AG04450 (cell line): ENCODE measurements at regions not wholly inside any gene's neighbourhood (a gene's known extent, or its start where the extent isn't known, plus 50 kb on each side); places are given as distances from the start of the nearest gene placed in this dataset.

Source experiments
- CTCF ChIA-PET: fragments of 300-600, 350-600 bp; formaldehyde crosslinking; extraction: SDS; loops from one replicate; lab custom pipeline; 2022; ENCODE audit warnings: antibody characterized with exemption, inconsistent platforms; lab: Charles Lee
- POLR2A ChIA-PET: fragments of 350-600 bp; formaldehyde crosslinking; extraction: SDS; loops from one replicate; lab custom pipeline; 2021; ENCODE audit warnings: antibody characterized with exemption, inconsistent platforms; lab: Yijun Ruan, JAX
- DNase-seq: peaks from one replicate; pipeline ENCODE4 v3.0.0-alpha.2; 2011; ENCODE audit warnings: low read depth, low spot score
- H3K27ac ChIP-seq: one replicate; pipeline ENCODE4 v1.5.1; 2012; ENCODE audit warnings: low read depth, low read length, control low read depth
- H3K27me3 ChIP-seq: one replicate; pipeline ENCODE4 v1.6.0; 2012; ENCODE audit warnings: low read length; ENCODE audit not compliant: control insufficient read depth, insufficient read depth
- H3K4me3 ChIP-seq: 2 replicates; pipeline ENCODE4 v1.5.1; 2011; ENCODE audit warnings: mild to moderate bottlenecking, low read depth, low read length, control low read depth
- H3K9me3 ChIP-seq: 2 replicates; pipeline ENCODE4 v1.5.1; 2012; ENCODE audit warnings: low read length; ENCODE audit not compliant: control insufficient read depth, insufficient read depth
- TF ChIP-seq, protein P1 (sequence below): IDR thresholded peaks from 2 replicates; pipeline ENCODE4 v1.5.1; 2011; ENCODE audit warnings: low read depth, low read length, control low read depth, inconsistent platforms

DNA sequence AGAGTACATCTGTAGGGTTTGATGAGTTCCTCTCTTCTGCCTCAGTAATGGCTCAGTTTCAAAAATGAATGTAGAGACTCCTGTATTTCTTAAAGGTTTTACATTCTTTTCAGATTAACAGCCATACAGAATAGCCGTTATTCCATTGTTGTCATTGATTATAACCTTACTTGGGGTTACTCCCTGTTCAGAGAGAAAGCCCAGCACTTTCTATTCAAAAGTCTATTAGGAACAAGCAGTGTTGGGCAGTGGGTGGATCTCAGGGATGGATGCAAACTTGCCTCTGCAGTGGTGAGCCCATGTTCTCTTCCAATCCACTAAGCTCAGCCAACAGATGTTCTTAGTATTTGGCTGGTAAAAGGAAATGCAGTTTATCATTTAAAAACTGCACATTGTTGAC, 342.6 kb upstream of the E2F7 start:
- Histone ChIP-seq H3K4me3 (no peak overlapping the region), H3K9me3 (no peaks in the 10 kb centered on the region), H3K27ac (no peak overlapping the region), H3K27me3 (no peaks in the 10 kb centered on the region)
- TF ChIP-seq, protein P1, sequence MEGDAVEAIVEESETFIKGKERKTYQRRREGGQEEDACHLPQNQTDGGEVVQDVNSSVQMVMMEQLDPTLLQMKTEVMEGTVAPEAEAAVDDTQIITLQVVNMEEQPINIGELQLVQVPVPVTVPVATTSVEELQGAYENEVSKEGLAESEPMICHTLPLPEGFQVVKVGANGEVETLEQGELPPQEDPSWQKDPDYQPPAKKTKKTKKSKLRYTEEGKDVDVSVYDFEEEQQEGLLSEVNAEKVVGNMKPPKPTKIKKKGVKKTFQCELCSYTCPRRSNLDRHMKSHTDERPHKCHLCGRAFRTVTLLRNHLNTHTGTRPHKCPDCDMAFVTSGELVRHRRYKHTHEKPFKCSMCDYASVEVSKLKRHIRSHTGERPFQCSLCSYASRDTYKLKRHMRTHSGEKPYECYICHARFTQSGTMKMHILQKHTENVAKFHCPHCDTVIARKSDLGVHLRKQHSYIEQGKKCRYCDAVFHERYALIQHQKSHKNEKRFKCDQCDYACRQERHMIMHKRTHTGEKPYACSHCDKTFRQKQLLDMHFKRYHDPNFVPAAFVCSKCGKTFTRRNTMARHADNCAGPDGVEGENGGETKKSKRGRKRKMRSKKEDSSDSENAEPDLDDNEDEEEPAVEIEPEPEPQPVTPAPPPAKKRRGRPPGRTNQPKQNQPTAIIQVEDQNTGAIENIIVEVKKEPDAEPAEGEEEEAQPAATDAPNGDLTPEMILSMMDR, result no peak
- no peak for DNase-seq
- ChIA-PET CTCF (interaction anchor here (1.1 kb wide), 1 partner anchor 256 kb away, joined by 3 read pairs; no protein-coding TSS in a partner anchor), POLR2A (no interaction called here)

DNA sequence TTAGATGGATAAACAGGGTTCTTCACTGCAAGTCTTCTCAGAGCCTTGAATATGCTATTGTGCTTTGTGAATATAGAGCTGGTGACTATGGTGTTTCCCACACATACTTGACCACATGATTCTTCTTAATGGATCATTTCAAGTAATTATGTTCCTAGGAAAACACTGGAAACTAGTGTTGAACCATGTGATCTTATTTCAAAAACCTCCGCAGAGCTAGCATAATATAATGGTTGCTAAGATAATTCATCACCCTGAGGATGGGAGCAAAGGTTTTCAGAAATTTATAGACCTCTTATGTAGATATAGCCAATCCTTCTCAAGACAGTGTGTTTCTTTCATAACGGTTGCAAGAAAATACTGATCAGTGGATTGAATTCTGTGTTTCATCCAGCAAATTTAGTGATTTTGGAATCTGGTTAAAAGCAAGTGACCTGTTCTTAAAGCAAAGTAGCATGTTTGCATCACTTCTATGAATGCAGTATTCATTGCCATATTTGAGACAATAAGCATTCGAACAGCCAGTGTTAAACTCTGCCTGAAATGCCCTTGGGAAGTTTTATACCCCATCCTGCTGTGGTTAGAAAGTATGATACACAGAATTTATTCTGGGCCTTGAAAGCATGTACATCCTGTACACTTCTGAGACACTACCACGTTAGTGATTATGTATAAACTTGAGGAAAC, 341.0 kb upstream of the E2F7 start:
- H3K9me3 ChIP-seq, result no peaks in the 10 kb centered on the region
- CTCF ChIA-PET, result no interaction called here
- TF ChIP-seq, protein P1, result no peak
- DNase-seq, result no peak
- H3K27ac ChIP-seq, result no peak overlapping the region
- no peak overlapping the region for H3K4me3 ChIP-seq
- POLR2A ChIA-PET, result no interaction called here
- no peaks in the 10 kb centered on the region for H3K27me3 ChIP-seq

DNA sequence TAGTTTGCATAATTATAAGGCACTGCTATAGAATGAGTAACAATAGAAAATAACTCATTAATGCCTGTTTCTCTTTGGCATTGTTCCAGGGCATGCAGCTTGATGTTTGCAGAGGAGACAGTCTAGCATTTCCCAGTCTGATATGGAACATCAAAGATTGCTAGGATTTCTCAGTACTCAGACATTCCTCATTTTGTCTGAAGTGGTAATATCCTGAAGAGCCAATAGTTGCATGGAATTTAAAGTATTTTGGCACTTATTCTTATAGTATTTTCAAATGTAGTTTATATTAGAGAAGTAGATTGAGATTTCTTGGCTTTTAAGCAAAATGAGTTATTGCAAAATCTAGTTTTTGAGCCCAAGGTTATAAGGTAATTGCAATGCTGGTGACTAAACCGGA, 337.3 kb upstream of the E2F7 start:
- Histone ChIP-seq H3K9me3 (no peaks in the 10 kb centered on the region), H3K27me3 (no peaks in the 10 kb centered on the region), H3K27ac (no peak overlapping the region), H3K4me3 (no peak overlapping the region)
- CTCF ChIA-PET, result interaction anchor here (0.9 kb wide), 1 partner anchor 26 kb away, joined by 3 read pairs; no protein-coding TSS in a partner anchor
- DNase-seq, result no peak
- TF ChIP-seq, protein P1, result no peak
- POLR2A ChIA-PET, result no interaction called here

DNA sequence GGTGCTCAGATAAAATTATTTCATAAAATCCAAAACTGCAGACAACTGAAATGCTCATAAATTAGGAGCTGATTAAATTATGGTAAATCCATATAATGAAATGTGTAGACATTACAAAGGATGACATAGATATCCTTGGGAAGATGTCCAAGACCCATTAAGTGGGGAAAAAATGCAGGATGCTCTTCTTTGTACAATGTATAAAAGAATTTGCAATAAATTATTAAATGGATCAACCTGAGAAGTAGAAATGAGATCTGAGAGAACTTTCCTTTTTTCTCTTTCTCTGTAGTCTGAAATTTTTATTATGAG, 336.4 kb upstream of the E2F7 start:
- Histone ChIP-seq H3K4me3 (no peak overlapping the region), H3K27me3 (no peaks in the 10 kb centered on the region), H3K27ac (no peak overlapping the region), H3K9me3 (no peaks in the 10 kb centered on the region)
- ChIA-PET POLR2A (no interaction called here), CTCF (interaction anchor here (0.9 kb wide), 1 partner anchor 27 kb away, joined by 3 read pairs; no protein-coding TSS in a partner anchor)
- TF ChIP-seq, protein P1, result no peak
- DNase-seq, result no peak

DNA sequence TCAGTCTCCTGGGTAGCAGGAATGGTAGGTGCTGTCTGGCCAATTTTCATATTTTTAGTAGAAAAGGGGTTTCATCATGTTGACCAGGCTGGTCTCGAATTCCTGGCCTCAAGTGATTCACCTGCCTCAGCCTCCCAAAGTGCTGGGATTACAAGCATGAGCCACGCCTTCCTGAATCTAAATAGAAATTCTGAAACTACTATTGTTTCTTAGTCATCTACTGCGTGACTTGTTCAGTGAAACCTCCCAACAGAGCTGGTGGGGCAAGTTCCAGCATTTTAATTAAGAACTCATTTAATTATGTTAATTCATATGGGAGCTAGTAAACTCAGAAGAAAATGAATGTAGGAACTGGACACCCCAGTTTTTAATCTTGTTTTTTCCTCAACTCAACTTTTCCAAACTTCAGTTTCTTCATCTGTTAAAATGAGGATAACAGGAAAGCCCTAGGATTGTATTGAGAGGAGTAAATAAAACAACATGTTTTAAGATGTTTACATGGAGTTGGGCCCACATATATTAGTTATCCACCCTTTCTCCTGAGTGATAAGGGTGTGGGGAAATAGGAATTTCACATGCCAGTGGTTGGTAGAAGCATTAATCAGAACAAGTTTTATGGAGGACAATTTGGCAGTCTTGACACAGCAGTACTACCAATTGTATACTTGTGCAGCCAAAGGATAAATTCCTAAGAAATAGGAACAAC, 335.8 kb upstream of the E2F7 start:
- TF ChIP-seq, protein P1, result no peak
- CTCF ChIA-PET, result no interaction called here
- no peak for DNase-seq
- H3K27me3 ChIP-seq, result no peaks in the 10 kb centered on the region
- POLR2A ChIA-PET, result no interaction called here
- H3K4me3 ChIP-seq, result no peak overlapping the region
- no peaks in the 10 kb centered on the region for H3K9me3 ChIP-seq
- no peak overlapping the region for H3K27ac ChIP-seq
